Stimulated activated CD4-positive, alpha-beta T cell treated with anti-CD3 and anti-CD28 coated beads, Interleukin-4, amount 100 ng/mL, for 48 hours (primary cell): ENCODE measurements at regions not wholly inside any gene's neighbourhood (a gene's known extent, or its start where the extent isn't known, plus 50 kb on each side); places are given as distances from the start of the nearest gene placed in this dataset.

ENCODE experiments used
- DNase-seq, 2 donors: peaks; one replicate each; pipeline ENCODE4 v3.0.0-alpha.2; 2020; ENCODE audit warnings: low read depth in 2 of 2

- no peak for DNase-seq
Observed at GRCh38 chr2:81974216-81974615, 1669.7 kb upstream of the LRRTM1 start.

- no peak for DNase-seq
Observed at GRCh38 chr2:81942876-81943275, 1638.3 kb upstream of the LRRTM1 start.

DNA sequence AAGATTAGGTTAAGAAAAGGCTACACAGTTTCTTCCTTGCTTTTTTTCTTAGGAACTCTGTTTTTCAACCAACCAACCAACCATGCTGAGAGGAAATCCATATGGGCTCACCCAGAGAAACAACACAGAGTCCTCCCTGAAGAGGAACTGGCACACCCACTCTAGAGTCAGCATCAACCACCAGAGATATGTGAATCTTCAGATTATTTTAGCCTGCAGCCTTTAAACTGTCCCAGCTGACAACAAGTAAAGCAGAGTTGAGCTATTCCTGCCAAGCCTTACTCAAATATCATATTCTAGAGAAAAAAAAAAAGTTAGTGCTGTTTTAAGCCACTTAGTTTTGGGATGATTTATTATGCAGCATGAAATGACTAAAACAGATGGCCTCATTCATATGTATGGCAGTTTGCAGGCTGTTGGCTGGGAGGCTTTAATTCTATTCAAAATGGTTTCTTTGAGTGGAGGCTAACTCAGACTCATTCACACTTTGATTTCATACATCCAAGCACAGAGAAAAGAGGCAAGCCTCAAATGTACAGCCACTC lies 1637.7 kb upstream of the LRRTM1 start:
- DNase-seq: no peak

- no peak for DNase-seq
Observed at GRCh38 chr2:81940266-81940955, 1635.9 kb upstream of the LRRTM1 start.

DNA sequence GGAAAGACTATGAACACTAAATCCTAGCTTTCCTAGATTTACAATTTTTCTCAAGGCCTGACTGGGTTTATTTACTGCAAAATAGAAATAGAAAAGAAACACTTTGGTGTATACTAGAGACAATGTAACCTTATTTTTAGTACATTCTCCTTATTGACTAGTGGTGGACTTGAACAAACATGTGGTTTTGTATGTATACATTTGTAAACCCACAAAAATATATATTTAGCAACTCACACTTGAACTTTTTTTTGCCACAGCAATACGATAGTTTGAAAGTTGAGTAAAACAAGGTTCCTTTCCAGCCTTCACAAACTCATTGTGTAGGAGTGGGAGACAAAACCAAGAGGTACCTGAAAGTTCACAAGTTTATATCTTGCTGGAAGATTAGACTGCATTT lies 1633.4 kb upstream of the LRRTM1 start:
- no peak for DNase-seq

- no peak for DNase-seq
Observed at GRCh38 chr2:81903534-81903933, 1599.0 kb upstream of the LRRTM1 start.

- no peak for DNase-seq
Observed at GRCh38 chr2:81901017-81901416, 1596.5 kb upstream of the LRRTM1 start.

GRCh38 chr2:81895620-81896250 lies 1591.2 kb upstream of the LRRTM1 start:
- DNase-seq: no peak

GRCh38 chr2:81894451-81894990 lies 1590.0 kb upstream of the LRRTM1 start:
- DNase-seq: no peak

GRCh38 chr2:81876624-81877023 lies 1572.1 kb upstream of the LRRTM1 start:
- DNase-seq: no peak

DNA sequence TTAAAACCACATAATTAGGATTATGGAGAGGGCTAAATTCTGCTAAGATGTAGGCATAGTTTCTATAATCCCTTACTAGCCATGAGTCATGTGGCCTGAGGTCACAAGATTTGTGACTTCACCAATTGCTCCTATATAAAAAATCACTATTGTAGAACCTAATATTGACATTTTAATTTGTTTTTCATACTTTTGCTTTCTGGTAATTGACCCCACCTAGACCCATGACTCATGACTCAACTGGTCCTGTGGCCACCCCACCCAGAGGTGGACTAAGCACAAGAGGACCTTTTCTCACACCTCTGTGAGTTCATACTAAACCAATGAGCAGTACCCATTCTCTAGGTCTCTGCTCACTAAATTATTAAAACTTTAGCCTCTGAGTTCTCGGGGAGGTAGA lies 1567.5 kb upstream of the LRRTM1 start:
- DNase-seq: no peak

DNA sequence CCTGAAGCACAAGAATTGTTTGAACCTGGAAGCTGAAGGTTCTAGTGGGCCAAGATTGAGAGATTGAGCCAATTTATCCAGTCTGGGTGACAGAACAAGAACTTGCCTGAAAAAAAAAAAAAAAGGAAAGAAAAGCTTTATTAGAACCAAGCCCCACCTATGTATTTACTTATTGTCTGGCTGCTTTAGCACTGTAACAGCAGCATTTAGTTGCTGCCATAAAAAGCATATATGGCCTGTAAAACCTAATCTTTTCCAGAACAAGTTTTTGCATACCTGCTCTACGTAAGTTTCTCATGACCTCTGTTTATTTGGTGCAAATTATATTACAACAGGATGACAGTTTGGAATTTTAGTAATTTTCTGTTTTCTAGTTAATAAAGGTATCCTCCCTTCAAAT lies 1565.6 kb upstream of the LRRTM1 start:
- no peak for DNase-seq

GRCh38 chr2:81858998-81859397 lies 1554.4 kb upstream of the LRRTM1 start:
- no peak for DNase-seq

- DNase-seq: no peak
Observed at GRCh38 chr2:81853341-81853740, 1548.8 kb upstream of the LRRTM1 start.

DNA sequence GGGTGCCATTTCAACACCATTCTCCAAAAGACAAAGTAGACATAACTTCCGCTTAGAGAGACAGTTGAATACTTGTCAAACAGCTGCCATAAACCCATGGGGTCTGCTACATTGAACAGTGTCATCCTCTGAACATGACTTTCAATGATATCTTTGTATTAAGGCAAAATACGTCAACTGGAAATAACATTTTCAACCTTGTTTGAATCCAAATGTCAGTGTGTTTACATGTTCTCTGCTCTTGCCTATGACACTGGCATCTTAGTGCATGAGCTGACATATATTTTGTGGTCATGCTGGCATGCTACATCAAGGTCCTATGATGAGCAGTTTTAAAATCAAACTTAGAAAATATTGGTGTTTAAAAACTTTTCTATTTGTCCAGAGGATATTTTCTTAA lies 1548.1 kb upstream of the LRRTM1 start:
- DNase-seq: no peak

- DNase-seq: no peak
Observed at GRCh38 chr2:81839780-81840179, 1535.2 kb upstream of the LRRTM1 start.

DNA sequence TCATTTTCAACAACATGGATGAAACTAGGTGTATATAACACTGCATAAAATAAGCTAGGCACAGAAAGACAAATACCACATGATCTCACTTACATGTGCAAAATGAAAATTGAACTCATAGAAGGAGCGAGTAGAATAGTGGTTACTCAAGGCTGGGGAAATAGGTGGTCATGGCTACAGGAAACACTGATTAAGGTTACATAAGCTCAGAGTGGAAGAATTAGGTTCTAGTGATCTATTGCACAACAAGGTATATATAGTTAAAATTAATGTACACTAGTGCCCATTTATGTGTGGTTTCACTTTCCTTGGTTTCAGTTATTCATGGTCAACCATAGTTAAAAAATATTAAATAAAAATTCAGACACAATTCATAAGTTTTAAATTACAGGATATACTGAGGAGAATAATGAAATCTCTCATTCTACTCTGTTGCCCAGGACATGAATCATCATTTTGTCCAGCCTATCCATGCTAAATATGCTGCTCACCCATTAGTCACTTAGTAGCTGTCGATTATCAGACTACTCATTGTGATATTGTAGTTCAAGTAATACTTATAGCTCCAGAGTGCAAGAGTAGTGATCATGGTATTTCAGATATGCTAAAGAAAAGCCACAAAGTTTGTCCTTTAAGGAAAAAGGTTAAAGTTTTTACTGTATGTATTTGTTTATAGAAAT lies 1530.9 kb upstream of the LRRTM1 start:
- DNase-seq: no peak

DNA sequence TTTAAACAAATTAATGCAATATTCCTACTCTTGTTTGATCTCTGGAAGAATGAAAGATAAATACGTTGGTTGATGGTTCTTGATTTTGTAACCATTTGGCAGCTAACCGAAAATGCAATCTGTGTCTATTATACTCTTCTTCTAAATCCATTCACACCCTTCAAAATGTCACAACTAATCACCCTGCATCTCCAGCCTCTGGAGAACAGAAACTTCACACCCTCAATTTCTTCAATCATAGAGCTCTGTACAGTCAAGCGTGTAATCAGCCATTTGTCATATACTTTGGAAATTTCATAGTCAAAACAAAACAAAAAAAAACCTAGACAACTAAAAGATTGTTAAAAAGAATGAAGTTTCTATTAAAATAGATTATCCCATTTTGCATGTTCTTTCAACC lies 1482.3 kb upstream of the LRRTM1 start:
- DNase-seq: no peak

DNA sequence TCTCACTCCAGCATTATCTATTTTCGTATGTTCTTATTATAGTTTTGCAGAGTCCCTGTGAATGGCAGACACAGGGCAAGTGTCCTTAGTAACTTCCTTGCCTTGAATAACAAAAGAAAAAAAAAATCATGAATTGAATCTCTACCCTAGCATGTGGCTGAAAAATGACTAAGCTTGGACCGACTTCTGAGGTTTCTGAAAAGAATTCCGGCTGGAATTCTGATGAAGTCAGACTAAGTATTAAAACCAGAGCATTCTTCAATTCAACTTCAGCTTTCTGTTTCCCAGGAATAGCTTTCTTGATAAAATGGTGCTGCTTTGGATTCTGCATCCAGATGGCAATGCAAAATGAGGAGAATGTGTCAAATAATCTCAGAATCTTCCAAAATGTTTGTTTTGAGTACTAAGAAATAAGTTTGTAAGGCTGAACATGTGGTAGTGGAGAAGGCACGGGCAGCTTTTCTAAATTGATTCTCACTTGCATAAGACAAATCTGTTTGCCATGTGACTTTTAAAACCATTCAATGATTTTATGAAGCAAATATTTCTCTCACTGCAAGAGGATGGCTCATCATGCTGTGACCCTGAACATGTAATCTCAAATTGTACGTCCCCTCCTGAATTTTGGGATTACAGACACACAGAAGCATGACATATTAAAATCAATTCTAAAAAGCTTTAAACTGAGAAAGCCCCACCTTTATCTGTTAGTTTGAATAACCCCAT lies 1462.8 kb upstream of the LRRTM1 start:
- DNase-seq: no peak

- DNase-seq: no peak
Observed at GRCh38 chr2:81747481-81748070, 1443.0 kb upstream of the LRRTM1 start.

DNA sequence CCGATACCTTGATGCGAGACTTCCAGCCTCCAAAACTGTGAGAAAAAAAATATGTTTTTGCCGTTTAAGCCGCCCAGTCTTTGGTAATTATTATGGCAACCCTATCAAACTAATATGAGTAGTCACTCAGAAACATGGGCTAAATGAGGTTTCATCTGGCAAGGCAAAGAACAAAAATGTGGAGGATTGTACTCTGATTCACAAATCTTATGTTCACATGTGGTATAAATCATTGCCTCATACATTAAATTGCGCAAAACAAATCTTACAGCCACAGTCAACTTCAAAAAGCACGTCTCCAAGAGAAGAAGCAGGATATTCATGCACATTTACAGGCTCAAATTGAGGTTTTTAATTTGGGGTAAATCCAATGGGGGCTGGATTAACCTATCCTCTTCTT lies 1435.4 kb upstream of the LRRTM1 start:
- DNase-seq: no peak

DNA sequence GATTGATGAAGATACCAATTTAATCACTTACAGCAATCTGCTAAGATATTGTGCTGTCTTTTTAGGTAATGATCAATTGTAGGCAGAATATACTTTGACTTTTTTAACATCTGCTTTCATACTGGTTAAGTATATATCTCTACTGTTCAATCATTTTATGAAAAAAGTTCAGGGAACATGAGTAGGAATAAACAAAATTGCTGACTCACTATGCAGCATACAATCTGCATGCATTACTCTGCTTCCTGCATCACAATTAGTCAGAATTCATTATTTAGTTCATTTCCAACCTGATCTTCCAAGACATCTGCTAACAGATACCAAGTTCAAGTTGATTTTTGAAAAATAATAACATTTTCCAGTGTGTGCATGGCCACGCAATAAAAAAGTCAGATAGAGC lies 1430.4 kb upstream of the LRRTM1 start:
- DNase-seq: no peak
